Astrocyte (in vitro differentiated cells and primary cell): ENCODE measurements at regions not wholly inside any gene's neighbourhood (a gene's known extent, or its start where the extent isn't known, plus 50 kb on each side); places are given as distances from the start of the nearest gene placed in this dataset.

Experiments
- CTCF ChIP-seq: IDR thresholded peaks from 2 replicates; pipeline ENCODE4 v1.5.1; 2011; ENCODE audit warnings: low read depth, mild to moderate bottlenecking, inconsistent platforms, low read length, moderate library complexity; ENCODE audit not compliant: insufficient read depth
- EZH2 ChIP-seq: IDR thresholded peaks from 2 replicates; pipeline ENCODE4 v1.6.1; 2012; ENCODE audit warnings: mild to moderate bottlenecking, low read length, inconsistent platforms; ENCODE audit not compliant: insufficient read depth

GRCh38 chr3:20974396-20974795 is 776.6 kb downstream of the ZNF385D start:
- TF ChIP-seq CTCF (no peak), EZH2 (no peak)
